Right lobe of liver (tissue), 4 donors: ENCODE measurements at regions not wholly inside any gene's neighbourhood (a gene's known extent, or its start where the extent isn't known, plus 50 kb on each side); places are given as distances from the start of the nearest gene placed in this dataset.

Experiments
- POLR2A ChIP-seq: fragments of 450-650 bp; IDR thresholded peaks from one replicate; pipeline ENCODE4 v1.6.1; 2017; ENCODE audit warnings: antibody characterized with exemption, mild to moderate bottlenecking
- TF ChIP-seq, protein P1 (sequence below), 4 donors: fragments of 200-600 bp in 3 of 4; fragments of 450-650 bp in 1 of 4; IDR thresholded peaks; one replicate each; pipeline versions ENCODE4 v1.5.1 to v1.8.0; 2016 to 2022; ENCODE audit warnings: antibody characterized with exemption in 4 of 4, mild to moderate bottlenecking in 2 of 4
- donor health status: DM: no; HTN: no; CAD: no.
- donor health status: DM: no; HTN: no; CAD: no.
- donor health status: DM: no; HTN: yes; CAD: no.

DNA sequence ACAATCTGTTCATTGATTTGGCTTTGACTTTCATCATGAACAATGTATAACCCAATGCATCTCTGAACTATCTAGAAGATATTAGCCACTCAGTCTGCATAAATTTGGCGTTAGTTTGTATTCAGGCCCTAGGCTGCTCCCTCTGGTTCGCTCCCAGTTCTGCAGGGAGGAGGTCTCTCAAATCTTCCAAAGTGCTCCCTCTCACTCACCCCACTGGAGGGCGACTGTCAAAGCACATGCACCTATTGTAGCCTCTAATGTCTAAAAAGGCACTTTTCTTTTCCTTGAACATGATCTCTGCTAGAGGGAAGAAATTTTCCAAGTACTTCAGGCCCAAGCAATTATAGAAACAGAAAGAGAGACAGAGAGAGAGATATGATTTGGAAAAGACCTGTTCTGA is 291.5 kb downstream of the TDRD15 start:
- TF ChIP-seq, protein P1, sequence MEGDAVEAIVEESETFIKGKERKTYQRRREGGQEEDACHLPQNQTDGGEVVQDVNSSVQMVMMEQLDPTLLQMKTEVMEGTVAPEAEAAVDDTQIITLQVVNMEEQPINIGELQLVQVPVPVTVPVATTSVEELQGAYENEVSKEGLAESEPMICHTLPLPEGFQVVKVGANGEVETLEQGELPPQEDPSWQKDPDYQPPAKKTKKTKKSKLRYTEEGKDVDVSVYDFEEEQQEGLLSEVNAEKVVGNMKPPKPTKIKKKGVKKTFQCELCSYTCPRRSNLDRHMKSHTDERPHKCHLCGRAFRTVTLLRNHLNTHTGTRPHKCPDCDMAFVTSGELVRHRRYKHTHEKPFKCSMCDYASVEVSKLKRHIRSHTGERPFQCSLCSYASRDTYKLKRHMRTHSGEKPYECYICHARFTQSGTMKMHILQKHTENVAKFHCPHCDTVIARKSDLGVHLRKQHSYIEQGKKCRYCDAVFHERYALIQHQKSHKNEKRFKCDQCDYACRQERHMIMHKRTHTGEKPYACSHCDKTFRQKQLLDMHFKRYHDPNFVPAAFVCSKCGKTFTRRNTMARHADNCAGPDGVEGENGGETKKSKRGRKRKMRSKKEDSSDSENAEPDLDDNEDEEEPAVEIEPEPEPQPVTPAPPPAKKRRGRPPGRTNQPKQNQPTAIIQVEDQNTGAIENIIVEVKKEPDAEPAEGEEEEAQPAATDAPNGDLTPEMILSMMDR (IDR thresholded peaks at IDR 0.05), result peak in 2 of 4 donors; percentile 20 to 33
- no peak for TF ChIP-seq POLR2A
